Hepatocyte (in vitro differentiated cells): ENCODE measurements at regions not wholly inside any gene's neighbourhood (a gene's known extent, or its start where the extent isn't known, plus 50 kb on each side); places are given as distances from the start of the nearest gene placed in this dataset.
"Not testable (repeated sequence)": the region's sequence is repeated elsewhere in the genome, so short reads cannot be mapped to it uniquely, and the experiment has no call there.

Experiments used
- EZH2 ChIP-seq: fragments of 200-600 bp; sonication (generic); IDR thresholded peaks from 2 replicates; pipeline ENCODE4 v1.6.1; 2016; ENCODE audit warnings: antibody characterized with exemption, mild to moderate bottlenecking, borderline replicate concordance
- TF ChIP-seq, protein P1 (sequence below): fragments of 200-600 bp; sonication (generic); IDR thresholded peaks from 2 replicates; pipeline ENCODE4 v1.5.1; 2016; ENCODE audit warnings: antibody characterized with exemption, mild to moderate bottlenecking; ENCODE audit not compliant: poor library complexity

GRCh38 chr4:9078796-9079195 is 91.4 kb upstream of the FAM90A26 start:
- TF ChIP-seq, protein P1, sequence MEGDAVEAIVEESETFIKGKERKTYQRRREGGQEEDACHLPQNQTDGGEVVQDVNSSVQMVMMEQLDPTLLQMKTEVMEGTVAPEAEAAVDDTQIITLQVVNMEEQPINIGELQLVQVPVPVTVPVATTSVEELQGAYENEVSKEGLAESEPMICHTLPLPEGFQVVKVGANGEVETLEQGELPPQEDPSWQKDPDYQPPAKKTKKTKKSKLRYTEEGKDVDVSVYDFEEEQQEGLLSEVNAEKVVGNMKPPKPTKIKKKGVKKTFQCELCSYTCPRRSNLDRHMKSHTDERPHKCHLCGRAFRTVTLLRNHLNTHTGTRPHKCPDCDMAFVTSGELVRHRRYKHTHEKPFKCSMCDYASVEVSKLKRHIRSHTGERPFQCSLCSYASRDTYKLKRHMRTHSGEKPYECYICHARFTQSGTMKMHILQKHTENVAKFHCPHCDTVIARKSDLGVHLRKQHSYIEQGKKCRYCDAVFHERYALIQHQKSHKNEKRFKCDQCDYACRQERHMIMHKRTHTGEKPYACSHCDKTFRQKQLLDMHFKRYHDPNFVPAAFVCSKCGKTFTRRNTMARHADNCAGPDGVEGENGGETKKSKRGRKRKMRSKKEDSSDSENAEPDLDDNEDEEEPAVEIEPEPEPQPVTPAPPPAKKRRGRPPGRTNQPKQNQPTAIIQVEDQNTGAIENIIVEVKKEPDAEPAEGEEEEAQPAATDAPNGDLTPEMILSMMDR = not testable (repeated sequence)
- not testable (repeated sequence) for TF ChIP-seq EZH2
